ENCODE measurements at regions not wholly inside any gene's neighbourhood (a gene's known extent, or its start where the extent isn't known, plus 50 kb on each side); places are given as distances from the start of the nearest gene placed in this dataset.

GRCh38 chr4:188663369-188663768 is 524.1 kb downstream of the TRIML1 start:
- TF ChIP-seq CTCF (IDR thresholded peaks at IDR 0.05) (no peak), POLR2A (IDR thresholded peaks at IDR 0.05) (no peak)
